Inferior parietal cortex (tissue), 1 donor: ENCODE measurements at regions not wholly inside any gene's neighbourhood (a gene's known extent, or its start where the extent isn't known, plus 50 kb on each side); places are given as distances from the start of the nearest gene placed in this dataset.

Experiments used
- DNase-seq: peaks from one replicate; pipeline ENCODE4 v3.0.0-alpha.2; 2016; ENCODE audit errors: extremely low spot score

GRCh38 chr3:67710396-67710795 is 56.0 kb upstream of the SUCLG2 start:
- DNase-seq, result no peak

DNA sequence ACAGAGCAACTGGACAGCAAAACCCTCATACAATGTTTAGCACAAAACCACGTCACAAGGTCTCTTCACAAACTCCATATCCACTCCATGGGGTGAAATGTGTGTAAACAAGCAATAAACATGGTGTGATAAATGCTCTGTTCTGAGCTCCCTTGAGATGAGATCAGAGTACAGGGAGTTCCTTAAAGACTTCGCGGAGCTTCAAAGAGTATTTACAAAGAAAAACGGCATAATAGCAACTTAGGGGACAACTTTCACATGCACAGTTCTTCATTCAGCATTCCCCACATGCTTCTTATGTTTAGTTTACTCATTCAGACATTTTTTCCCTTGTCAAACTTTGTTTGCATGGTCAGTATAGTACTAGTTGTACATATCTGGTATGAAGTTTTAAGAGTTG is 52.5 kb upstream of the SUCLG2 start:
- DNase-seq, result no peak

- no peak for DNase-seq
Observed at GRCh38 chr3:67704322-67704721, 49.9 kb upstream of the SUCLG2 start.
